Body of pancreas (tissue), 4 donors: ENCODE measurements at regions not wholly inside any gene's neighbourhood (a gene's known extent, or its start where the extent isn't known, plus 50 kb on each side); places are given as distances from the start of the nearest gene placed in this dataset.

Experiments used
- POLR2A ChIP-seq, 3 donors: fragments of 450-650 bp; IDR thresholded peaks; one replicate each; pipeline ENCODE4 v1.6.1; 2016; ENCODE audit warnings: antibody characterized with exemption in 3 of 3, mild to moderate bottlenecking in 2 of 3
- TF ChIP-seq, protein P1 (sequence below), 7 experiments: fragments of 450-650 bp in 4 of 7; fragments of 200-600 bp in 3 of 7; sonication (generic) in 3 of 7; IDR thresholded peaks; one replicate each; pipeline ENCODE4 v1.5.1; 2016 to 2019; ENCODE audit warnings: antibody characterized with exemption in 7 of 7

DNA sequence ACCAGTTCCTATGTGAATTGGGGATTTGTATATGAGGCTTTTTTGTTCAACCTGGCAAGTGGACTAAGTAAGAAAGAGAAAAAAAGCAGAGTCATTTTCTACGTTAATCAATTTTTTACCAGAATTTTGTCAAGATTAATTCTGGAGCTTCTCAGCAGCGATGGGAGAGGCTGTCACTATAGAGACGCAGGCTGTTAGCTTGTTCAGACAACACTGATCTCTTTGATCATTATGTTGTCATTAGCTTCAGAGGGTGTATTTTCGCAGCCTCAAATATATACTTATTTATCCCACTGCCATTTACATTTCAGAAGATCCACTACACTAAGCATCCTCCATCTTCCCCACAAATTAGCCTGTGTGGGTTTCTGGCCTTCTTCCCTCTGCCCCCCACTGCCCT, 196.7 kb upstream of the PFKP start:
- TF ChIP-seq POLR2A (IDR thresholded peaks at IDR 0.05): no peak
- TF ChIP-seq, protein P1, sequence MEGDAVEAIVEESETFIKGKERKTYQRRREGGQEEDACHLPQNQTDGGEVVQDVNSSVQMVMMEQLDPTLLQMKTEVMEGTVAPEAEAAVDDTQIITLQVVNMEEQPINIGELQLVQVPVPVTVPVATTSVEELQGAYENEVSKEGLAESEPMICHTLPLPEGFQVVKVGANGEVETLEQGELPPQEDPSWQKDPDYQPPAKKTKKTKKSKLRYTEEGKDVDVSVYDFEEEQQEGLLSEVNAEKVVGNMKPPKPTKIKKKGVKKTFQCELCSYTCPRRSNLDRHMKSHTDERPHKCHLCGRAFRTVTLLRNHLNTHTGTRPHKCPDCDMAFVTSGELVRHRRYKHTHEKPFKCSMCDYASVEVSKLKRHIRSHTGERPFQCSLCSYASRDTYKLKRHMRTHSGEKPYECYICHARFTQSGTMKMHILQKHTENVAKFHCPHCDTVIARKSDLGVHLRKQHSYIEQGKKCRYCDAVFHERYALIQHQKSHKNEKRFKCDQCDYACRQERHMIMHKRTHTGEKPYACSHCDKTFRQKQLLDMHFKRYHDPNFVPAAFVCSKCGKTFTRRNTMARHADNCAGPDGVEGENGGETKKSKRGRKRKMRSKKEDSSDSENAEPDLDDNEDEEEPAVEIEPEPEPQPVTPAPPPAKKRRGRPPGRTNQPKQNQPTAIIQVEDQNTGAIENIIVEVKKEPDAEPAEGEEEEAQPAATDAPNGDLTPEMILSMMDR (IDR thresholded peaks at IDR 0.05): no peak
